Middle frontal gyrus (tissue), 1 donor: ENCODE measurements at regions not wholly inside any gene's neighbourhood (a gene's known extent, or its start where the extent isn't known, plus 50 kb on each side); places are given as distances from the start of the nearest gene placed in this dataset.
"Not testable (repeated sequence)": the region's sequence is repeated elsewhere in the genome, so short reads cannot be mapped to it uniquely, and the experiment has no call there.

Experiments
- DNase-seq: peaks from one replicate; pipeline ENCODE4 v3.0.0-alpha.2; 2015; ENCODE audit warnings: low spot score; ENCODE audit errors: extremely low spot score

DNA sequence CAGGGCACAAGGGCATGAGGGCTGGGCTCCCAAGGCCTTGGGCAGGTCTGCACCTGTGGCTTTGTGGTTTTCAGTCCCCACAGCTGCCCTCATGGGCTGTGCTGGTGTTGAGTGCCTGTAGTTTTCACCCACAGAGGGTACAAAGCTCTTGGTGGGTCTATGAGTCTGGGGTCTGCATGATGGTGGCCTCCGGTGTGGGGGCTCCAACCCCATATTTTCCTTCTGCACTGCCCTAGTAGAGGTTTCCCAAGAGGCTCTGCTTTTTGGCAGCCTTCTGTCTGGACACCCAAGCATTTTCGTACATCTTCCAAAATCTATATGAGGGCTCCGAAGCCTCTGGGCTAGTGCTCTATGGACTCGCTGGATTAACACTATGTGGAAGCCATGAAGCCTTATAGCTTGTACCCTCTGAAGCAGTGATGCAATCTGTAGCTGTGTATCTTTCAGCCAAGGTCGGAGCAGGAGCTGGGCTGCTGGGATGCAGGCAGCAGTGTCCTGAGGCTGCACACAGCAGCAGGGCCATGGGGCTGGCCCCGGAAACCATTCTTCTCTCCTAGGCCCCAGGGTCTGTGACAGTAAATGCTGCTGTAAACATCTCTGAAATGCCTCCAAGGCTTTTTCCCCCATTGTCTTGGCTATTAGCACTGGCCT lies 240.3 kb downstream of the CWH43 start:
- not testable (repeated sequence) for DNase-seq

DNA sequence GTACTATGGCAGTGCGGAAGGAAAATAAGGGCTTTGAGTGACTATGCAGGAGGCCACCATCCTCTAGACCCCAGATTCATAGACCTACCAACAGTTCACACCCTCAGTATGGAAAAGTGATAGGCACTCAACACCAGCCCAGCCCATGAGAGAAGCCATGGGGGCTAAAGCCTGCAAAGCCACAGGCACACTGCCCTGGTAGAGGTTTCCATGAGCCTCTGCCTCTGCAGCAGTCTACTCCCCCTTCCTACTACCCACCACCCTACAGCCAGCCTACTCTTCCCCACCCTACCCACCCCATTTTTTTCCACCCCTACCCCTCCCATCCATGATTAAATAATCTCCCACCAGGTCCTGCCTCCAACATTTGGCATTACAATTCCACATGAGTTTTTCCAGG lies 241.9 kb downstream of the CWH43 start:
- not testable (repeated sequence) for DNase-seq

DNA sequence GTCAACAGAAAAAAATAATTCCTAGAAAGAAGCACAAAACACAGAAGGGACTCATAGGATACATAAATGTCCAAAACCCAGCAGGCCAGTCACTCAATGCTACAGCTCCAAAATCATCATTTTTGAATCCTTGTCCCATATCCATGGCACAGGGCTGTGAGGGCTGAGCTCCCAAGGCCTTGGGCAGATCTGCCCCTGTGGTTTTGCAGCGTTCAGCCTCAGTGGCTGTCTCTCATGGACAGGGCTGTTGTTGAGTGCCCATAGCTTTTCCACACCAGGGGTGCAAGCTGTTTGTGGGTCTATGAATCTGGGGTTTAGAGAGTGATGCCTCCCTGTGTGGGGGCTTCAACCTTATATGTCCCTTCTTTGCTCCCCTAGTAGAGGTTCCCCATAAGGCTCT lies 243.2 kb downstream of the CWH43 start:
- DNase-seq: not testable (repeated sequence)

- DNase-seq: not testable (repeated sequence)
Measured at GRCh38 chr4:49229713-49230112, 243.6 kb downstream of the CWH43 start.

DNA sequence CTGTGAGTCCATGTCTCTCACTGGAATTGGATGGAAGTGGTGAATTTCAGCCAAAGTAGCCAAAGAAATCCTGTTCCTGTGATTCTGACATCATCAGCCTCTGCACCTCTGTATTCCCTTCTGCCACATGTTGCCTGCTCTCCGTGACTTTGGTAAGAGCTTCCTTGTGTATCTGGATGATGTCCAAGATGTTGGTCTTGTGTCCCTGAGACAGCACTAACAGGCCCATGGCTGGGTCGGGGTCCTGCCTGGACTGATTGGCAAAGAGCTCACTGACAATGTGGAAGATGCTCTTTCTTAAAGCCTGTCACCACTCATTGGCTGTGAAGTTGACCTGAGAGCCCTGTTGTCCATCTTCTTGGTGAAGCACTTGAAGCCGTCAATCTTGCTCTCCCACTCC lies 247.3 kb downstream of the CWH43 start:
- not testable (repeated sequence) for DNase-seq

- not testable (repeated sequence) for DNase-seq
Measured at GRCh38 chr4:49233749-49234148, 247.7 kb downstream of the CWH43 start.

DNA sequence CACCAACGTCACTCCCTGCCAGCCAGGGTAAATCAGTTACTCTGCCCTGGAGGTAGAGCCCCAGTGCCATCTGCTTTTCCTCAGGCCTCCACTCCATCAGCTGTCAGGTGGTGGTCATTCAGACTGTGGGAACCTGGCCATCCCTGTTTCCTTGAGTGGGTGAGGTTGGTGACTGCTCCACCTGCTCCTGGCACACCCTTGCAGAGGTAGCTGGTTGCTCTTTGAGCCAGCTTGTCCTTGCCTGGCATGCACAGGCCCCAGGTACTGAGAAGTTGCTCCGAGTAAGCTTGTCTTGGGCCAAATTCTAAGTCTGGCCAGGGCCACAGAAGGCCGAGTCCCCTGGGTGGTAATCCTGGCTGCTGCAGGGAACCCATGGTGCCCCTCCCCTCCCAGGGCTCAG lies 248.3 kb downstream of the CWH43 start:
- not testable (repeated sequence) for DNase-seq

GRCh38 chr4:49235413-49236160 lies 249.5 kb downstream of the CWH43 start:
- DNase-seq: not testable (repeated sequence)

DNA sequence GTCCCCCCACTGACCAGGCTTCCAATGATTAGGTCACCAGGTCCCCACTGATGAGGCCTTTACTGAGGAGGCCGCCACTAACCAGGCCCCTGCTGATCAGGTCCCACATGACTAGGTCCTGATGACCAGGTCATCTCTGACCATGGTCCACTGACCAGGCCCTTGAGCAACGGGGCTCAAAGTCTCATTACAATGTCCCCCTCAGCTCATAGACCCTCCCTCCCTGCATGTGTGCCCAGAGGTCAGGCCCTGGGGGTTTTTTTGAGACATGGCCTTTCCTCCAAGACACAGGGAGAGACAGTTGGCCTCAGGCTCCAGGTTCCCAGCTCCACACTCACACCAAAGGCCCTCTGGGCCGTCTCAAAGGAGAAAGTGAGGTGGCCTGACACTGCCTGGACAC lies 250.4 kb downstream of the CWH43 start:
- DNase-seq: not testable (repeated sequence)

DNA sequence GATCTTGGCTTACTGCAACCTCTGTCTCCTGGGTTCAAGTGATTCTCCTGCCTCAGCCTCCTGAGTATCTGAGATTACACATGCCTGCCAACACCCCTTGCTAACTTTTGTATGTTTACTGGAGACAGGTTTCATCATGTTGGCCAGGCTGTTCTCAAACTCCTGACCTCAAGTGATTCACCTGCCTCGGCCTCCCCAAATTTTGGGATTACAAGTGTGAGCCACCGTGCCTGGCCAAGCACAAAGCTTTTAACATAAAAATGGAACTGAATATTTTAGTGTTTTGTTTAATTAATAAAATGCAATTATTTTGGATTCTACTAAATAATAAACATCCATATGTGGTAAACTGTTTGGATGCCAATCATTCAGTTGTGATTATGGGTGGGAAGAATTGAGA lies 255.2 kb downstream of the CWH43 start:
- DNase-seq: not testable (repeated sequence)

- not testable (repeated sequence) for DNase-seq
Measured at GRCh38 chr4:49262786-49263185, 276.7 kb downstream of the CWH43 start.

DNA sequence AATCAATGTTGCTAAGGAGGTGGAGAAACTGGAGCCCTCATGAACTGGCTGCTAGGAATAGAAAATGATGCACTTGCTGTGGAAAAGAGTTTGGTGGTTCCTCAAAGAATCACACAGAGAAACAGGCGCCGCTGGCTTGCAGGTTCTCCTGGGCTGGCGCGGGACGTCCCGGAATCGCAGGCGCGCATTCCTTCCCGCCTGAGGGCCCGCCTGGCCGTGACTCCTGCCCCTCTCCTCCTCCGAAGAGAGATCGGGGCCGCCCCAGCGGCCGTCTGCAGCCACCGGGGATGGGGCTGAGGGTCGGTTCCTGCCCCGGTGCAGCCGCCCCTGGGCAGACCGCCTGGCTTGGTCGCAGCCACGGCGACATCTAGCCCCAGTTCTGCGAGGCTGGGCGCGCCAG lies 284.4 kb downstream of the CWH43 start:
- not testable (repeated sequence) for DNase-seq

DNA sequence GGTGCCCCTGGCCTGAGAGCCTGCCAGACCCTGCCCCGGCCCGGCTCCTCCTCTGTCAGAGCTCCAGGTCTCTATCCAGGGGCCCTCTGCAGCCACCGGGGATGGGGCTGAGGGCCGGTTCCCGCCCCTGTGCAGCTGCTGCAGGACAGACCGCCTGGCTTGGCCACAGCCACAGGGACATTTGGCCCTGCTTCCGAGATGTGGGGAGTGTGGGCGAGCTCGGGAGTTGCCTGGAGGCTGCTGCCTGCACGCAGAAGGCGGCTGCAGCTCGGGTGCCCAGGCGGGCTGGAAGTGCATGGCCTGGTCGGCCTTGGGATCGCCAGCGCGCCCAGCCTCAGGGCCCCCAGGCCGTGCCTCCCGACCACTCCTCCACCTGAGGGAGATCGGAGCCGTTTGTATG lies 284.8 kb downstream of the CWH43 start:
- DNase-seq: not testable (repeated sequence)

- not testable (repeated sequence) for DNase-seq
Measured at GRCh38 chr4:49285905-49286304, 299.8 kb downstream of the CWH43 start.

DNA sequence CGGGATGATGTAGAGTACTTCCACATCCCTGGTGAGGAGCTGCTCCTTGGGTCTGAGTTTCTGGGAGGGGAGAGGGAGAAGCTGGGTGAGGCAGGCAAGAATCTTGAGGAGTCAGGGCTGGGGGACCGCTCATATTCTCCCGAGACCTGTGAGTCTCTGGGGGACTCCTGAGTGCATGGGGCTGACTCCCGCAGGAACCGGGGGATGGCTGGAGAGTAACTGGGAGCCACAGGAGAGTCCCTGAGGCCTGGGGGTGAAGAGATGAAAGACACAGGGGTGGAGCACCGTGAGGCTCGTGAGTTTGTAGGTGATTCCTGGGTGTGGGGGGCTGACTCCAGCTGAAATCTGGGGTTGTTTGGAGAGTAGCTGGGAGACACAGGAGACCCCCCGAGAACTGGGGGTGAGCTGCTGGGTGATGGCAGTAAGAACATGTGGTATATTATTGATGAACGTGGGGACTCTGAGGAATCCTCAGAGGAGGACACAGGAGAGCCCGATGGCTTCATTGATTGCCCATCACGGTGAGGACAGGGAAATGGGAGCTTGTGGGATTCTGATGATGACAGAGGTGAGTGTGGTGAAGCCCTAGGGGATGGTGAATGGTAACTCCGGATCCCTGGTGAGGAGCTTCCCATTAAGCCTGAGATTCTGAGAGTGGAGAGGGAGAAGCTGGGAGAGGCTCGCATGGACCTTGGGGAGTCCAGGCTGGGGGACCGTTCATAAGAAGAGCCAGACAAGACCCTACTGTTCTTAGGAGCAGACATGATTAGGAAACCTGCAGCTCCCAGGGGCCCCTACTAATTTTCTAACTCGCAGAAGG lies 301.1 kb downstream of the CWH43 start:
- DNase-seq: not testable (repeated sequence)

DNA sequence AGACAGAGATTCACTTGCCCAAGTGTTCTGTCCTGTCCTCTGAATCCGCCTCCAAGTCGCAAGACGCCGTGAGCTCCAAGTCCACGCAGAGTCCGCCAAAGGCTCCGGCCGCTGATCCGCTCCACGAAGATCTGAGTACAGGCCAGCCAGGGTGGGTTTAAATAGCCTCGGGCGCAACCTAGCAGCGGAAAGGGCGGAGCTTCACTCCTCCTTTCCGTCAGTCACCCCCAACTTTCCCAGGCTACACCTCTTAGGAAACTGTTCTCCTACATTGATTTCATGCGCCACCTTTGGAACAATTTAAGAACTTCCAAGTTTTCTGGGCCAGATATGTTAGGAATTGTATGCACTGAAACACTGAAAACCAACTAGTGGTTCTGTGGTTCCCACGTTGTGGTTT lies 301.8 kb downstream of the CWH43 start:
- DNase-seq: not testable (repeated sequence)

DNA sequence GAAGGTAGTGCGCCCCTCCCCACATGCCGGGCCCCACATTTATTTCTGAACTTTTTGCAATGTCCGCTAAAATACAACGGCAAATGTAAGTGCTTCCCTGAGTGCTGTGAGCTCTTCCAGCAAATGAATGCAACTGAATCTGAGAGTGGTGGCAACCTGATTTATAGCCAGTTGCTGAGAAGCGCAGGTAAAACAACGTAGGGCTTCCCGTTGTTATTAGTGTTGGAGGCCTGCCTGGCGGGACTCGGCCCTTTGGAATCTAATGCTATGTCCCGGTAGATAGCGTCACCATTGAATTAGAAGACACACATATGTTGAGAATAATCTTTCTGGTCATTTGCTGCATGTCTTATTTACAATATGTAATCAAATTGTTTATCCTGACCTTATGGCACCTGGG lies 302.7 kb downstream of the CWH43 start:
- DNase-seq: not testable (repeated sequence)

DNA sequence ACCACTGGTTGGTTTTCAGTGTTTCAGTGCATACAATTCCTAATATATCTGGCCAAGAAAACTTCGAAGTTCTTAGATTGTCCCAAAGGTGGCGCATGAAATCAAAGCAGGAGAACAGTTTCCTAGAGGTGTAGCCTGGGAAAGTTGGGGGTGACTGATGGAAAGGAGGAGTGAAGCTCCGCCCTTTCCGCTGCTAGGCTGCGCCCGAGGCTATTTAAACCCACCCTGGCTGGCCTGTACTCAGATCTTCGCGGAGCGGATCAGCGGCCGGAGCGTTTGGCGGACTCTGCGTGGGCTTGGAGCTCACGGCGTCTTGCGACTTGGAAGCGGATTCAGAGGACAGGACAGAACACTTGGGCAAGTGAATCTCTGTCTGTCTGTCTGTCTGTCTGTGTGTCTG lies 328.7 kb downstream of the CWH43 start:
- DNase-seq: not testable (repeated sequence)

GRCh38 chr4:49320725-49321410 lies 334.8 kb downstream of the CWH43 start:
- not testable (repeated sequence) for DNase-seq

- not testable (repeated sequence) for DNase-seq
Measured at GRCh38 chr4:49321511-49322300, 335.6 kb downstream of the CWH43 start.
